HG03064 (cell line): ENCODE measurements at regions not wholly inside any gene's neighbourhood (a gene's known extent, or its start where the extent isn't known, plus 50 kb on each side); places are given as distances from the start of the nearest gene placed in this dataset.
"Not testable (repeated sequence)": the region's sequence is repeated elsewhere in the genome, so short reads cannot be mapped to it uniquely, and the experiment has no call there.

Experiments used
- ATAC-seq: cut with Tn5 transposase; IDR thresholded peaks from one replicate; pipeline ENCODE4 v1.9.1; 2021; ENCODE audit warnings: low read depth; ENCODE audit not compliant: unreplicated experiment

DNA sequence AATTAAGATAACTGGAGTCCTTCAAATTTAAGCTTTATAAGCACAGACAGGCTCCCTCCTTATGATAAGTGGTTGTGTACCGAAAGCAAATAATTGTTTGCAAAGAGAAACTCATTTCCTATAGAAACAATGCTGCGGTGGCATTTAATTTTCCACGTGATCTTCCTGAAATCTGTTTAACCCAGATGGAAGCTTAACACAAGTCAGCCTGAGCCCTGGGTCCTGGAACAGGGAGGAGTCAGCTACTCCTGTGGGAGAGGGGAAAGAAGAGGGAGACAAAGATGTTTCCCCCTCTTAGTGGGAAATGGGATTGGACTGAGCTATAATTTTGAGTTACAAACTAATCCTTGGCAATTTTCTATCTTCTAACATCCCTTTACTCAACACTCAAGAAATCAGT is 136.5 kb downstream of the ELOVL4 start:
- no peak for ATAC-seq

DNA sequence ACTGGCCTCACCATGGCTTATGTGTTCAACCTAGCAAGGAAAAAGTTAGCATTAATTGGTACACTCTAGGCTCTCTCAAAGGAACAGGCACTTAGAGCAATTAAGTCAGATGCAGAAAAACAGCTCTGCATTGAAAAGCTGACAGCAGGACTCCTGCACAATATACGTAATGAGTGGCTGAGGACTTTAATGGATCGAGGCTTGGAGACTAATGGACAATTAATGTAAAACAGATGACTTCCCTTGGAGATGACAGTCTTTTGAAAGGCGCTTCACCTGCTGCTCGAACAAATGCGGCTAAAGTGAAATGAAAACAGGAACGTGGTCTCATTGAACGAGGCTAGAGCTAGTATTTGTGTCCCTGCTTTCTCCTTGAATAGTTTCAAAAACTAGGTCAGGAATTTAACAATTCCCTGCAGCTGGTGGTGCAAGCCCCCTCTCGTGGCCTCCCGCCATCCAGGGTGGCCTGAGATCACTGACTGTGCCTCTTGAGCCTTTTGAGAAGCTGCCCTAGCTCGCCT is 137.1 kb downstream of the ELOVL4 start:
- ATAC-seq = no peak

DNA sequence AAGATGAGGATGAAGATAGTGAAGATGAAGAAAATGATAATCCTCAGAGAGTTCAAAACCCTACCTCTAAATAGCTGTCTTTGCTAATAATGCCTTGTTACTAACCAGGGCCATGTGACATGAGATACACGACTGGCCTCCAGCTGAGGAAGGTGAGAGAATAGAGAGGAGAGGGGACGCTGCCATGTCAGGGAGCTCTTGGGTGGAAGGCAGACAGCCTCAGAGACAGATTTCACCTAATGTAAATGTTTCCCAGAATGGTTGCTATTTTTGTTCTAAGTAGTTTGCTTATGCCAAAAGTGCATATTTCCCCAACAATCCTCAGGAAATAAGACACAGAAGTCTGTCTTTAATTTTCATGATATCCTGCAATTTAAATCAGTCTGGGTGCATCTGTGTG is 138.4 kb downstream of the ELOVL4 start:
- ATAC-seq = no peak

DNA sequence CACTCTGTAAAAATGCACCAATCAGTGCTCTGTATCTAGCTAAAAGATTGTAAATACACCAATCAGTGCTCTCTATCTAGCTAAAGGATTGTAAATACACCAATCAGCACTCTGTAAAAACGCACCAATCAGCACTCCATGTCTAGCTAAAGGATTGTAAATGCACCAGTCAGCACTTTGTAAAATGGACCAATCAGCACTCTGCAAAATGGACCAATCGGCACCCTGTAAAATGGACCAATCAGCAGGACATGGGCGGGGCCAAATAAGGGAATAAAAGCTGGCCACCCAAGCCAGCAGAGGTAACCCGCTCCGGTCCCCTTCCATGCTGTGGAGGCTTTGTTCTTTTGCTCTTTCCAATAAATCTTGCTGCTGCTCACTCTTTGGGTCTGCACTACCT is 140.7 kb downstream of the ELOVL4 start:
- not testable (repeated sequence) for ATAC-seq

DNA sequence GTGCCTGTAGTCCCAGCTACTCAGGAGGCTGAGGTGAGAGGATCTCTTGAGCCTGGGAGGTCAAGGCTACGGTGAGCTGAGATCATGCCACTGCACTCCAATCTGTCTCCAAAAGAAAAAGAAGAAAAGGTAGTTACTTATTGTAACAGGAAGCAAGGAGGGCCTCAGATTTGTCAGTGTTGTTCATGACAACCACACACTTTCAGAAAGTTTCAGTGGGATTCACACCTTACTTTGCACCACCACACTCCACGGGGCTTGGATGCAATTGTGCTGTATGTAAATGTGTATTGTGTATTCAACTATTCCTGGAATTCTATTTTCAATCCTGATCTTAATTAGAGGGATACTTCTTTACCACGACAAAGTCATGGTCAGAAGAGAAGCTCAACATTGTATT is 142.6 kb downstream of the ELOVL4 start:
- ATAC-seq = no peak

DNA sequence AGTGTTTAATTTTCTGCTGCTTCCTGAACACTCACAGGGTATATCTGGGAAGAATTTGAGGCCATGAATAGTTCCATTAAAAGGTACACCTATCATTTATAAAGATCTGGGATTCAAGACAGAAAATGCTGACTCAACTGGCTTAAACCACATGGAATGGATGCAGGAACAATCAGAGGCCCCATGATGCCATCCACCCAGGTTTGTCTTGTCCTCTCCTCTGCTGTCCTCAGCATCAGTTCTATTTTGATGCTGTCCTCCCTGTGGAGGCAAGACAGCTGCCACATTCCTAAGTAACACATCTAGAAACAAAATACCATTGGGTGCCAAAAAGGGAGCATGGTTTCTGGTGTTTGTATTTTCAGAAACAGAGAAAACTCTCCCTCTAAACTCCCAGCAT is 143.4 kb downstream of the ELOVL4 start:
- ATAC-seq = no peak

DNA sequence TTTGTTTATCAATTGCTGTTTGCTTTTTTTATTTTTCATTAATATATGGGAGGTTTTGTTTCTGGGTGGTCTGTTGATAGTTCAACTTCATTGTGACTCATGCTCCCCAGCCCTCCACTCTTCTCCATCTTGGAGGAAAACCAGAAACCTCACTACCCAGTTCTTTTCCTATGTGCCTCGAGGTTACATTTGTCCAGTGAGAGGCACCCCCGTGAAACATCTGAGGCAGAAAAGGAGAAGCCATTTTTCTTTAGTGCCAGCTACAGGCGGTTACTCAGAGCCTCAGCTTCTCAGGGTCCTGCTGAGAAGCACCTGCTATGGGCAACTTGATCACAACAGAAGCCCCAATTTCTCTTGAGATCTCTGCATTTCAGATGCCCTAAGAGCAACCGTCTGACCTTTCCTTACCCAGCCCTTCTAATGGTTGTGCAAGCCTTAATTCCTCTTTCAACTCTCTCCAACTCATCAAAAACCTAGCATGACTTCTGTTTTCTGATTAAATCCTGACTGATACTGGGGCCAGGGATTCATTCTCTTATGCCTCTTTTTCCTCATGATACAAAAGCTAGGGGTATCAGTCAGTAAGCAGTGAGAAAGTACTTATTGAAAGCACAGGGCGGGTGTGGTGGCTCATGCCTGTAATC is 144.6 kb downstream of the ELOVL4 start:
- no peak for ATAC-seq

DNA sequence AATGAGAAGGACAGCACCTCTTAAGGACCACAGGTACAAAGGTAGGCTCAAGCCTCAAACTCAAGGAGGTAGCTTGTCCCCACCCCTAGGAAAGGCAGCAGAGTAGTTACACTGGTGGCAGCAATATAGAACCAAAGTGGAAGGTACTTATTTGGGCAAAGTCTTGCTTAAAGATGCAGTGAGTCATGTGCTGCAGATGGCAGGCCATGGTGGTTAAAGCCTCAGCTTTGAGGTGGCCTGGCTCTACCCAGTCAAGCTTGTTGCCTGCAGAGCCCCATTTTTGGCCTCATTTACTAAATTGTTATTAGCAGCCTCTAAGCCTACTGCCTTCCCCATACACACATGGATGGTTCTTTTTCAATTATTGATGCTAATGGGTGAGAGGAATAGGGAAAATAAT is 146.0 kb downstream of the ELOVL4 start:
- ATAC-seq = no peak

DNA sequence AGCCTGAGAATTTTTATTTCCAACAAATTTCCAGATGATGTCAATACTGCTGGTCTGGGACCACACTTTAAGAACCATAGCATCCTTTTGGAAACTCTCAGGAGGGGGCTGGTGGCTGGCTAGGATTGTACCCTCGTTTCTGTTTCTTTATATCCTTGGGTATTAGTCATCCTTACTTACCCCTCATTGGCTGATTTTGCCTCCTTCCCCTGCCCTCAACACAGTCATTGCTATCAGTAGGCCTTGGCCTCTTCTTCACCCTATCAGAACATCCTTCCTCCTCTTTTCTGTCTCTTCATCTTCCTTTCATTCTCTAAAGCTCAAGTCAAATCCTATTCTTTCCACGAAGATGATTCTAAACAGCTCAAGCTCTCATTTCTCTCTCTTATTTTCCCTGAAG is 148.5 kb downstream of the ELOVL4 start:
- ATAC-seq = no peak

DNA sequence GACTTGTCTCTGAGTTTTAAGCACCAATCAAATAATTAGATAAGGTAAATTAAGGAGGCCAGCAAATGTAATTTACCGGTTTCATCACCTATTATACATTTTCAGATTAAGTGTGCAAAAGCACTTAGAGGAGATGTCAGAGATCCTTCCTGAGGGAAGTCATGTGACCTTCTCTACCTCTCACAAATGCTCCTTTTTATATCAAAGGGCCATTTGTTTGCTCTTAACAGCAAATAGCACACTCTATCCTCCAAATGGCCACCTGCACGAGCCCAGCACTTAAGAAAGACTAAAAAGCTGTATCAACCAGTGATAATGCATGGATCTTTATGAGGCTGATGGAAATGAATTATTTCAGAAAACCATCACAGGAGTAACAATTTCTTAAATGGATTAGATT is 149.4 kb downstream of the ELOVL4 start:
- no peak for ATAC-seq

DNA sequence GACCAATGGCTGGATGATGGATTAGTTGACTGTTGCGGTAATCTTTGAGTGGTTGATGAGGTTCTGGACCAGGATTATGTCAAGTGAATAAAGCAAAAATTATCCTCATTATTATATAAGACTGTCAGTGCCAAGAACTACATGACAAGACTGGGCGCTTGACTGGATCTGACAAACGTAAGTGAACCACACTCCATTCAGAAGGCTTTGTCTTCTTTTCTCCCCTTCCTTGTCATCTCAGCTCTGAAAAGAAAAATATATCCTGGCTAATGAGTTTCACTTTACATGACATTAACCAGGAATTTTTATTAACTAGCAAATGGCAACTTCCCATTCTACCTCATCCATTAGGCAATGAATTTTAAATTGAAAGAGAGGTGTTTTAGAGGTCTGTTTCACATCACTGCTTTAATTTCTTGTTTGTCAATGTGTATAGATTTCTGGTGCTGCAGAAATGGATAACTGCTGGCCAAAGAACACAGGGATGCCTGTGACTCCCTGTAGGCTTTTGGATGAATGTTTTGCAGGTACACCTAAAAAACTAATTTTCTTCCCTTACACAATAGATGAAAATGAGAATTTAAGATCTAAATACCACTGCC is 150.1 kb downstream of the ELOVL4 start:
- no peak for ATAC-seq

DNA sequence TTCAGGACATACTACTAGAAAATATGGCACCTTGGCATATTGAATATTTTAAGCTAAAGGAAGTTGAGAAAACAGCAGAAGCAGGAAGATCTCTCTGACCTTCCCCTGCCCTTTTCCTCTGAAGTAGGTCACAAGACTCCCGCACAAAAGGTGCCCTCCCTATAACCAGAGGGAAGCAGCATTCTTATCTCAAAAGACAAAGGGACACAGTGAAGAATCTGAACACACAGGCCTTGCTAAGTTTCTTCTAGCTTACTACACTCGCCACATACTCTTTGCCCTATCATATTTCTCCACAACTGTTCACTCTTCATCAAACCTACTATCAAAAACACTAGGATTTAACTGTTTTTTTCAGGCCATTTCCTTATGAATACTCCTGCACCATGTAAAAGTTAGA is 151.2 kb downstream of the ELOVL4 start:
- no peak for ATAC-seq

DNA sequence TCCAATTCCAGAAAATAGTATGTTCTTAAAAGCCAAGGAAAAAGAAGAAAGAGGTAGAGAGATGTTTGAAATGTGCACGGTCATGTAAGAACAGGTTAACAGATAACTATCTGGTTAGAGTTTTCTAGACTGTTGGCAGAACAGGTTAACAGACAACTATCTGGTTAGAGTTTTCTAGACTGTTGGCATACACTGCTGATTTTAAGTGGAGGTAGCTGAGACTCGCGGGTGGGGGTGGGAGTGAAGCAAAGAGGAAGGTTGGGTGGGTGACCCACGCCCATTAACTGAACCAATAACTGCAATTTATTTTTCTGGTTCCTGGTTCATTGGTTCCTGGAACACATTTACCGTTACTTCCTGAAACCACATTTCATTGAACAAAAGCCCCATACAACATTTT is 157.5 kb downstream of the ELOVL4 start:
- ATAC-seq = no peak

DNA sequence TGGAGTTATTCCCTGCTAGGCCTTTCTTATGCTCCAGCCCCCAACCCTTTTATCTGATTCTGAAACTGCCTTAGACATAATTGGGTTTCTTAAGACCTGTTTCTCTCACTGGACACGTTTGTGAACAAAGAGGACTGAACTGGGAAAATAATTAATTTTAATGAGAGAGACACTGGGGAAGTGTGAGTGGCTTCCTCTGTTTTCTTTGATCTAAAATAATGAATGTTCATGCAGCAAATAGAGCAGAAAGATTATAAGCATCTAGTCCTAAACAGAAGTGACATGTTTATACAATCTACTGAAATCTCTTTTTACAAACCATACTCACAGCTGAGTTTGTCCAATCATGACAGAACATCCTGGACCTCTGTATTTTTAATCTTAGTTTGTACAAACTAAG is 157.6 kb downstream of the SH3BGRL2 start:
- ATAC-seq = no peak

DNA sequence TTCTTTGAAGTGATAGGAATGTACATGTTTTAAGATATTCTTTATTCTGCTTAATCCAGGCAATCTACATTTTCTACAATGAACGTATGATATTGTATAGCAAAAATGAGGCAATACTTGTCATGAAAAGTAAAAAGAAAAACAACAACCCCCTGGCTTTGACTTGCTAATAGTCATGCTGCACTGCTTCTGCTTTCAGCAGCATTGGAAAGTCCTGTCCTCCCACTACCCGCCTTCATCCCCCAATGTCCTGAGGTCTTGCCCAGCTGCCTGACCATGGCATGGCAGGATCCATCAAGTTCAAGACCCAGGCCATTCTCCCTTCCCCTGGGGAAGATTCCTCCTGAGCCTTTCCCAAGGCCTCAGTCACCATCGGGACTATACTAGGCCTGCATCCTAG is 156.5 kb downstream of the SH3BGRL2 start:
- no peak for ATAC-seq

DNA sequence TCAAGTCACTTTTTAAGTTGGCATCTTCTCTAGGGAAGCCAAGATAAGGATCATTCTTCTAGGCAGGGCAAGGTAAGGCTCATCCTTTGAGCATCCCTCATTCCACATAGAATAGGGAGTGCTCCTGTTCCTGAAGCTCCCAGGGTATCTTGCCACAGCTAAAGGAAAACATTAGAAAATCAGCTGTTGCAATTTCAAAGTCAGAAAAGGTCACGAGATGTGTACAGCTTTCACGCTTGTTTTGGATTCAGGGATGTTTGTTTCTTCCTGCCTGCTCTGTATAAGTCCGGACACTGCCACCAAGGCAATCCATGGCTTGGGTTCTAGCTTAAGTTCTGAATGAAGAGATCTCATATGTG is 153.2 kb downstream of the SH3BGRL2 start:
- ATAC-seq = no peak

DNA sequence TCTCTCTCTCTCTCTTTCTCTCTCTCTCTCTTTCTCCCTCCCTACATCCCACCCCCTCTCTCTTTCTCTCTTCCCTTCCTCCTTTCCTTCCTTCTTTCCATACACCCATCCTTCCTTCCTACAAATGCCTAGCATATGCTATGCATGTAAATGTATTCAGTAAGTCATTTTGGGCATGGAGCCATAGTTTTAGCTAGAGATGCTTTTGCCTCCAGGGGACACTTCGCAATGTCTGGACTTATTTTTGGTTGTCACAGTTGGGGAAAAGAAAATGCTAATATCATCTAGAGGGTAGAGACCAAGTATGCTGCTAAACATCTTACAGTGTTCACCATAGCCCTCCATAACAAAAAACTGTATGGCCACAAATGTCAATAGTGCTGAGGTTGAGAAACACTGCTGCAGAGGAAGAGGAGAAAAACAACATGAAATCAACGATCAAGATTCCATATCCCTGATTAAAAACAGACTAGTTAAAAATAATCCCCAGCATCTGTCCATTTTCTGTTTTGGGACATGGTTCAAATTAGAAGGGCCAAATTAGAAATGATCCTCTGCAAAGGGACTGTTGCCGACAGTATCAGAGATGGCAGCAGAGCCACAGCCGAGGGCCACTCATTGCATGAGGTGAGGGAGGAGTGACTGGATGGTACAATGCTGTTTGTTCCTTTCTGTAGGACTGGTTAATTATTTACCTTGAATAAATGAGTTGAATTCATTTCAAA is 152.7 kb downstream of the SH3BGRL2 start:
- ATAC-seq = no peak

DNA sequence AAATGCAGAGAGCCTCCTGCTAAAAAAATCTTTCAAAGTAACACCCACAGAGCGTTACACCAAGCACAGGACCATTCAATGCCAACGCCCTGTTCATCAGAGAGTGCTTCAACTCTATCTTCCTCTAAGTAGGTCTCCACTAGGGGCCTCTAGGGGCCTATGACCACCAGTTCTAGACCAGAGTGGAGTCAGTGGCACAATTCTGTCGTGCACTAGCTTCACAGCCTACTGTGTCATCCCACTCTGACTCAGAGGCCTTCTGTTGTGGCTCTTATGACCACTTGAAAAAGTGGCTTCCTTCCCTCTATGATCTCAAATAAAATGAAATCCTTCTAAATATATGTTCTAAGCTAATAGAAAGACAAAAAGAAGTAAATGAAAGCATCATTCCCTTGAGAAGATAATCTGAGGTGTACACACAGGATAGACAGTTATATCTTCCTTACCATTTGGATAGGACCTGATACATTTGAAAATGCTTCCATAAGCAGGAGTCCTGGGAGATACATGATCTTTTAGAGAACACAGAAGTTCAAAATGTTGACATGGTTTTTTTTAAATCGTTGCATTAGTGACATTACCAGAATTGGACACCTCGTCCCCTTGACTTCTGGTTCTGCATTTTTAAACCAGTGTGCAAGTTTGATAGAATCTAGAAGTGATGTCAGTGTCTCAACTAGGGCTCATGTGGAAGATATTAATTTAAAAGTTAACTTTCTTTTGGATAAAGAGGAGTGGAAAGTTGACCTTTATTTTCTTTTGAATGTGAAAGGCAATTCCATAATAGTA is 151.9 kb downstream of the SH3BGRL2 start:
- ATAC-seq = no peak

DNA sequence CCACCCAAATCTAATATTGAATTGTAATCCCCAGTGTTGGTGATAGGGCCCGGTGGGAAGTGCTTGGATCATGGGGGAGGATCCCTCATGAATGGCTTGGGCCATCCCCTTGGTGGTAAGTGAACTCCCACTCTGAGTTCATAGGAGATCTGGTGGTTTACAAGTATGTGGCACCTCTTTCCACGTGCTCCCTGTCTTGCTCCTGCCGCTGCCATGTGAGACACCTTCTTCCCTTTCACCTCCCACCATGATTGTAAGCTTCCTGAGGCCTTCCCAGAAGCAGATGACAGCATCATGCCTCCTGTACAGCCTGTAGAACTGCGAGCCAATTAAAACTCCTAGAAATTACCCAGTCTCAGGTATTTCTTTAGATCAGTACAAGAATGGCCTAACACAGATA is 150.8 kb downstream of the SH3BGRL2 start:
- no peak for ATAC-seq

DNA sequence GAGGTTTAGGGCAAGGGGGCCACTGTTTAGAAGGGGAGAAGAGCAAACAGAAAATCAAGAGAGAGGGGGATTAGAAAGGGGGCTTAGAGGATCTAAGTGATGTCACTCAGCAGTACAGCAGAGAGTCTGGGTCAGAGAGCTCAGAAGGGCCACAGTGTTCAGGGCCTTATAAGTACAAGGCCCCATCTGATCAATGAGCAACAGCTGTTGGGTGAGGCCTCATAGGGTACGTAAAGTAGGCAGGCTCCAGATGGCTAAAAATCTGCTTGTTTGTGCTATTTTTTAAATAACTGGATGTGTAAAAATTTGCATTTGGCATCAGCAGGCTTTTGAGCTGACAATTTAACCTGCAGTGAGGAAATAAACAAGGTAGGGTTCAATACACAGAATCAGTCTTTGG is 149.8 kb downstream of the SH3BGRL2 start:
- no peak for ATAC-seq

DNA sequence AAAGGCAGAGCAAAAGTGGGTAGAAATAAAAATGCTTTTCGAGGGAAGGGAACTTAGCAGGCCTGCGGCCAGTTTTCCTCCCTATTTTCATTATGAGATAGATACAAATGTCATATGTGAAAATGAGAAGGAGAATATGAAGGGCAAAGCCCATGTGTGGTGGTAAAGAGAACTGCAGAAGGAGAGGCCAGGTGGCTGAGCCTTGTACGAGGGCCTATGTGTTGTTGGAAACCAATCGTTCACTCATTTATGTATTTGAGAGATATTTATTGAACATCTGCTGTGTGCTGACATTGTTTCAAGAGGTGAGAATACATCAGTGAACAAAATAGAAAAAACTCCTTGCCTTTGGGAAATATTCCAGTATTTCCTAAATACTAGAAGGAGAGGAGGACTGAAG is 147.7 kb downstream of the SH3BGRL2 start:
- ATAC-seq = no peak
